ENCODE measurements at regions not wholly inside any gene's neighbourhood (a gene's known extent, or its start where the extent isn't known, plus 50 kb on each side); places are given as distances from the start of the nearest gene placed in this dataset.

- Mint-ChIP-seq H3K27me3 (ENCODE audit: unreplicated experiment) (no peaks in the 10 kb centered on the region), H3K4me1 (ENCODE audit: low read depth, unreplicated experiment) (peaks cover 23% of the 10 kb centered on the region), H3K9me3 (ENCODE audit: low read depth, unreplicated experiment) (no peaks in the 10 kb centered on the region), H3K27ac (ENCODE audit: unreplicated experiment) (peak overlapping the region; percentile 82), H3K4me3 (ENCODE audit: low read depth, unreplicated experiment) (no peak overlapping the region), H3K36me3 (ENCODE audit: insufficient read depth, unreplicated experiment) (peaks cover 9% of the 10 kb centered on the region)
- intact Hi-C loops (cut with micrococcal nuclease; ENCODE audit: unreplicated experiment) = loop anchor here (2.0 to 5.0 kb wide), 2 partner anchors 44 to 50 kb away; partner anchors contain the start of gene CXADR
- DNase-seq = peak; percentile 59
- TF ChIP-seq CTCF (IDR thresholded peaks at IDR 0.05; ENCODE audit: unreplicated experiment) = no peak
- CTCF ChIA-PET = no interaction called here
- BruUV-seq (replicated peaks) = no TSS peak
These were observed 50.4 kb upstream of the CXADR start for GRCh38 chr21:17462276-17462981.

Small RNA genes in the stretch of these regions (microRNA-seq; reads per million reads assigned to microRNA genes)
- 10.2 reads per million, percentile 33 among the genes with 10 or more reads in this experiment for gene MIR125B2
- 478 reads per million, percentile 77 among the genes with 10 or more reads in this experiment for gene MIR99A
- 126 reads per million, percentile 67 among the genes with 10 or more reads in this experiment for gene MIRLET7C
